Astrocyte (in vitro differentiated cells and primary cell): ENCODE measurements at regions not wholly inside any gene's neighbourhood (a gene's known extent, or its start where the extent isn't known, plus 50 kb on each side); places are given as distances from the start of the nearest gene placed in this dataset.

Experiments used
- DNase-seq: peaks from one replicate; pipeline ENCODE4 v3.0.0-alpha.2; 2010; ENCODE audit warnings: low read depth
- FAIRE-seq: peaks from 2 replicates; lab custom pipeline; 2011; peaks lifted over from hg19 to GRCh38; lab: Jason Lieb, UNC
- H2AFZ ChIP-seq: 2 replicates; pipeline ENCODE4 v1.6.0; 2012; ENCODE audit warnings: low read depth, low read length, inconsistent platforms
- H3K27ac ChIP-seq: 2 replicates; pipeline ENCODE4 v1.5.1; 2011; ENCODE audit warnings: low read depth, low read length, inconsistent platforms
- H3K27me3 ChIP-seq: 2 replicates; pipeline ENCODE4 v1.6.0; 2011; ENCODE audit warnings: low read length, inconsistent platforms; ENCODE audit not compliant: insufficient read depth
- H3K36me3 ChIP-seq: 2 replicates; pipeline ENCODE4 v1.5.1; 2011; ENCODE audit warnings: low read length, inconsistent platforms; ENCODE audit not compliant: insufficient read depth
- H3K4me1 ChIP-seq: 2 replicates; pipeline ENCODE4 v1.5.1; 2011; ENCODE audit warnings: low read length, inconsistent platforms; ENCODE audit not compliant: insufficient read depth
- H3K4me2 ChIP-seq: 2 replicates; pipeline ENCODE4 v1.6.0; 2012; ENCODE audit warnings: low read length, inconsistent platforms
- H3K4me3 ChIP-seq: 2 replicates; pipeline ENCODE4 v1.5.1; 2011; ENCODE audit warnings: low read depth, mild to moderate bottlenecking, low read length, inconsistent platforms; ENCODE audit not compliant: insufficient read depth
- H3K79me2 ChIP-seq: 2 replicates; pipeline ENCODE4 v1.6.0; 2012; ENCODE audit warnings: mild to moderate bottlenecking, low read length, inconsistent platforms; ENCODE audit not compliant: insufficient read depth
- H3K9ac ChIP-seq: 2 replicates; pipeline ENCODE4 v1.6.0; 2012; ENCODE audit warnings: mild to moderate bottlenecking, low read length, inconsistent platforms
- H3K9me3 ChIP-seq: 2 replicates; pipeline ENCODE4 v1.5.1; 2012; ENCODE audit warnings: low read depth, mild to moderate bottlenecking, low read length, inconsistent platforms; ENCODE audit not compliant: insufficient read depth
- H4K20me1 ChIP-seq: 2 replicates; pipeline ENCODE4 v1.6.0; 2012; ENCODE audit warnings: low read length, inconsistent platforms; ENCODE audit not compliant: insufficient read depth
- H3K27ac Mint-ChIP-seq: one replicate; pipeline ENCODE4 v1.8.0; 2021; ENCODE audit warnings: mild to moderate bottlenecking, mixed read lengths; ENCODE audit not compliant: unreplicated experiment
- H3K27me3 Mint-ChIP-seq: one replicate; pipeline ENCODE4 v1.8.0; 2021; ENCODE audit warnings: low read depth, mixed read lengths; ENCODE audit not compliant: unreplicated experiment
- H3K36me3 Mint-ChIP-seq: one replicate; pipeline ENCODE4 v1.8.0; 2021; ENCODE audit warnings: low read depth, mixed read lengths; ENCODE audit not compliant: unreplicated experiment
- H3K4me1 Mint-ChIP-seq: one replicate; pipeline ENCODE4 v1.8.0; 2021; ENCODE audit warnings: low read depth, mixed read lengths; ENCODE audit not compliant: unreplicated experiment
- H3K4me3 Mint-ChIP-seq: one replicate; pipeline ENCODE4 v1.8.0; 2021; ENCODE audit warnings: mild to moderate bottlenecking, moderate library complexity, mixed read lengths; ENCODE audit not compliant: unreplicated experiment
- H3K9me3 Mint-ChIP-seq: one replicate; pipeline ENCODE4 v1.8.0; 2021; ENCODE audit warnings: mild to moderate bottlenecking, mixed read lengths; ENCODE audit not compliant: unreplicated experiment
- CTCF ChIP-seq: IDR thresholded peaks from 2 replicates; pipeline ENCODE4 v1.5.1; 2011; ENCODE audit warnings: low read depth, mild to moderate bottlenecking, inconsistent platforms, low read length, moderate library complexity; ENCODE audit not compliant: insufficient read depth
- EZH2 ChIP-seq: IDR thresholded peaks from 2 replicates; pipeline ENCODE4 v1.6.1; 2012; ENCODE audit warnings: mild to moderate bottlenecking, low read length, inconsistent platforms; ENCODE audit not compliant: insufficient read depth

GRCh38 chr11:109073032-109073822 is 348.8 kb upstream of the C11orf87 start:
- no peaks in the 10 kb centered on the region for H3K4me1 Mint-ChIP-seq
- TF ChIP-seq EZH2: no peak
- no peak for TF ChIP-seq CTCF

GRCh38 chr11:109075976-109076375 is 346.0 kb upstream of the C11orf87 start:
- no peaks in the 10 kb centered on the region for H3K27me3 ChIP-seq
- Mint-ChIP-seq H3K4me1 (no peaks in the 10 kb centered on the region), H3K27me3 (peaks cover 11% of the 10 kb centered on the region), H3K9me3 (no peaks in the 10 kb centered on the region), H3K36me3 (peaks cover 2% of the 10 kb centered on the region), H3K4me3 (no peak overlapping the region), H3K27ac (no peak overlapping the region)
- no peaks in the 10 kb centered on the region for H3K79me2 ChIP-seq
- H2AFZ ChIP-seq: no peak overlapping the region
- H3K4me1 ChIP-seq: peaks cover 5% of the 10 kb centered on the region
- no peak overlapping the region for H3K4me2 ChIP-seq
- no peak overlapping the region for H3K4me3 ChIP-seq
- no peak for DNase-seq
- no peaks in the 10 kb centered on the region for H3K9me3 ChIP-seq
- no peaks in the 10 kb centered on the region for H3K36me3 ChIP-seq
- no peak for FAIRE-seq
- no peak for TF ChIP-seq EZH2
- TF ChIP-seq CTCF: no peak
- H4K20me1 ChIP-seq: no peaks in the 10 kb centered on the region
- H3K9ac ChIP-seq: no peak overlapping the region
- no peak overlapping the region for H3K27ac ChIP-seq

More at GRCh38 chr11:109073032-109073822, 348.8 kb upstream of the C11orf87 start:
- Histone ChIP-seq H3K27me3 (no peaks in the 10 kb centered on the region), H3K4me3 (no peak overlapping the region), H3K36me3 (no peaks in the 10 kb centered on the region), H2AFZ (no peak overlapping the region), H4K20me1 (no peaks in the 10 kb centered on the region), H3K79me2 (no peaks in the 10 kb centered on the region), H3K27ac (no peak overlapping the region), H3K9ac (no peak overlapping the region), H3K4me2 (no peak overlapping the region), H3K4me1 (peaks cover 5% of the 10 kb centered on the region), H3K9me3 (no peaks in the 10 kb centered on the region)
- Mint-ChIP-seq H3K9me3 (peaks cover 1% of the 10 kb centered on the region), H3K4me3 (no peak overlapping the region), H3K27ac (no peak overlapping the region), H3K36me3 (peaks cover 2% of the 10 kb centered on the region), H3K27me3 (peaks cover 11% of the 10 kb centered on the region)
- no peak for DNase-seq
- no peak for FAIRE-seq

- Histone ChIP-seq H3K36me3 (no peaks in the 10 kb centered on the region), H3K27me3 (no peaks in the 10 kb centered on the region), H3K4me2 (no peak overlapping the region), H3K4me1 (no peaks in the 10 kb centered on the region), H4K20me1 (no peaks in the 10 kb centered on the region), H3K4me3 (no peak overlapping the region), H3K9ac (no peak overlapping the region), H3K9me3 (no peaks in the 10 kb centered on the region), H3K27ac (no peak overlapping the region), H2AFZ (no peak overlapping the region), H3K79me2 (no peaks in the 10 kb centered on the region)
- Mint-ChIP-seq H3K36me3 (peaks cover 2% of the 10 kb centered on the region), H3K4me1 (no peaks in the 10 kb centered on the region), H3K9me3 (no peaks in the 10 kb centered on the region), H3K4me3 (no peak overlapping the region), H3K27me3 (peaks cover 11% of the 10 kb centered on the region), H3K27ac (no peak overlapping the region)
- DNase-seq (no peak), FAIRE-seq (no peak)
- TF ChIP-seq CTCF: no peak
- TF ChIP-seq EZH2: no peak
Observed at GRCh38 chr11:109076870-109077269, 345.1 kb upstream of the C11orf87 start.
